ENCODE measurements at regions not wholly inside any gene's neighbourhood (a gene's known extent, or its start where the extent isn't known, plus 50 kb on each side); places are given as distances from the start of the nearest gene placed in this dataset.

DNA sequence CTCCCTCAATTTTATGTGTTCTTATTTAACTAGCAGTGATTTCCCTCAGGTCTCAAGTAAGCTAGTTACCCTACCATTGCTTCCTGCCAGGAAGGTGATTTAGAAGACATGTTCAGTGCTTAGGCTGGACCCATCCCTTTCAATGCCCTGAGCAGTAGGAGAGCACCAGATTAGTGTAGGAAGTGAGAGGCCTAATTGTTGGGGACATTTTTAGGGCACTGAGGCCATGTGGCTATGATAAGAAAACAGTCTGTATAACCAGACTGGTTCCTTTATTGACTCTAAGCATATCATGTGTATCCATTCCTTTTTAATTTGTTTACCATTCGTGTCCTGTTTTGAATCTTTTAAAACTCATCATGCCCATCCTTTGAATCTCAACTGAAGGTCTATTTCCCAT is 312.3 kb upstream of the PRR16 start:
- Histone ChIP-seq H3K79me1 (ENCODE audit: low read depth in 1 of 2, low read length in 2 of 2) (no peaks in the 10 kb centered on the region), H2BK15ac (ENCODE audit: low read depth, low read length) (peak overlapping the region; percentile 98), H3K27ac (ENCODE audit: insufficient read depth, low read length) (peak overlapping the region; percentile 80), H3K4ac (ENCODE audit: low read depth, low read length) (peak overlapping the region; percentile 100), H3K4me1 (ENCODE audit: control insufficient read depth, insufficient read depth, low read length) (peaks cover 13% of the 10 kb centered on the region), H2AK9ac (replicated peaks; ENCODE audit: low read depth, low read length, poor library complexity) (peak overlapping the region; percentile 80), H3K27me3 (ENCODE audit: control insufficient read depth, insufficient read depth, low read length) (no peaks in the 10 kb centered on the region), H3K4me2 (ENCODE audit: low read depth, low read length) (peak overlapping the region; percentile 91), H2AFZ (replicated peaks; ENCODE audit: low read length, poor library complexity) (peak overlapping the region; percentile 85), H3K56ac (ENCODE audit: extremely low read depth, insufficient read depth, low read length) (peak overlapping the region; percentile 60), H3K23ac (ENCODE audit: low read depth, low read length) (peak overlapping the region; percentile 85), H2AK5ac (ENCODE audit: low read depth, low read length) (peak overlapping the region; percentile 95), H3K9ac (ENCODE audit: low read depth, low read length) (peak overlapping the region; percentile 2; the same call in 1 of the 2 replicates), H2BK120ac (ENCODE audit: low read depth, low read length) (peak overlapping the region; percentile 100), H3K4me3 (ENCODE audit: insufficient read depth, low read depth, low read length) (no peak overlapping the region; the same call in 1 of the 2 replicates), H3K9me3 (ENCODE audit: control insufficient read depth, insufficient read depth, low read length) (no peaks in the 10 kb centered on the region), H3K18ac (ENCODE audit: low read depth, low read length) (peak overlapping the region; percentile 99), H4K20me1 (ENCODE audit: insufficient read depth, low read length) (no peaks in the 10 kb centered on the region), H4K91ac (ENCODE audit: insufficient read depth, low read depth, low read length) (peak overlapping the region; percentile 96), H2BK20ac (ENCODE audit: low read depth, low read length) (peak overlapping the region; percentile 99), H3K9me1 (ENCODE audit: insufficient read depth, low read length) (peaks cover 5% of the 10 kb centered on the region), H4K5ac (ENCODE audit: low read depth, low read length) (peak overlapping the region; percentile 97), H3K14ac (replicated peaks; ENCODE audit: low read depth, low read length) (peak overlapping the region; percentile 98), H2BK5ac (ENCODE audit: low read depth, low read length, poor library complexity, severe bottlenecking) (peak overlapping the region; percentile 95), H3K36me3 (ENCODE audit: control insufficient read depth, insufficient read depth, low read length) (no peaks in the 10 kb centered on the region), H4K8ac (ENCODE audit: low read depth in 2 of 2, low read length in 2 of 2) (peak overlapping the region; percentile 88 to 98)
- intact Hi-C loops (cut with micrococcal nuclease) (loop anchor here (5.0 to 10.0 kb wide), 3 partner anchors 240 to 633 kb away; no protein-coding TSS in a partner anchor), dilution Hi-C loops (cut with HindIII; ENCODE audit: low sequenced_read_pairs, unreplicated experiment) (no loop called here), in situ Hi-C loops (cut with MboI; ENCODE audit: low sequenced_read_pairs) (no loop called here)
- POLR2A ChIA-PET (ENCODE audit: unreplicated experiment), result no interaction called here
- WGBS, 2 experiments (ENCODE audit: extremely low coverage in 2 of 2, insufficient read length in 1 of 2), result no CpG with 5 or more reads among the region's 1 CpG
- no TSS peak for BruUV-seq (replicated peaks)
- DNase-seq (no peak), ATAC-seq (ENCODE audit: low read depth) (no peak; the same call in 1 of the 2 replicates)
- no peak for TF ChIP-seq CTCF (conservative IDR thresholded peaks at IDR 0.05; ENCODE audit: low read depth, low read length)
- no peak for TF ChIP-seq MXI1 (IDR thresholded peaks at IDR 0.05; ENCODE audit: borderline replicate concordance, low read depth, low read length)
- no peak for TF ChIP-seq NFE2L2 (IDR thresholded peaks at IDR 0.05; ENCODE audit: low read depth, low read length)
- no peak for TF ChIP-seq ELK1 (IDR thresholded peaks at IDR 0.05; ENCODE audit: borderline replicate concordance, low read depth, low read length)
- no peak for TF ChIP-seq POLR2A (IDR thresholded peaks at IDR 0.05; ENCODE audit: low read depth, low read length)
- no peak for TF ChIP-seq RFX5 (IDR thresholded peaks at IDR 0.05; ENCODE audit: low read depth, low read length)
- TF ChIP-seq CHD1 (IDR thresholded peaks at IDR 0.05; ENCODE audit: low read depth, low read length), result no peak
- no peak for TF ChIP-seq RCOR1 (IDR thresholded peaks at IDR 0.05; ENCODE audit: insufficient replicate concordance, low read length)
- TF ChIP-seq BHLHE40 (IDR thresholded peaks at IDR 0.05; ENCODE audit: low read depth, low read length), result no peak
- TF ChIP-seq MAFK (IDR thresholded peaks at IDR 0.05; ENCODE audit: low read depth, low read length), result no peak
- TF ChIP-seq MAZ (IDR thresholded peaks at IDR 0.05; ENCODE audit: borderline replicate concordance, low read depth, low read length), result no peak
- TF ChIP-seq CEBPB (IDR thresholded peaks at IDR 0.05; ENCODE audit: low read depth, low read length), result no peak
- no peak for TF ChIP-seq SMC3 (IDR thresholded peaks at IDR 0.05; ENCODE audit: low read depth, low read length)
- no peak for TF ChIP-seq USF2 (IDR thresholded peaks at IDR 0.05; ENCODE audit: low read depth, low read length)
- no peak for TF ChIP-seq RAD21 (IDR thresholded peaks at IDR 0.05; ENCODE audit: low read length)
- no peak for TF ChIP-seq FOS (IDR thresholded peaks at IDR 0.05; ENCODE audit: low read depth, low read length)
- CTCF ChIA-PET, result no interaction called here
